ENCODE measurements at regions not wholly inside any gene's neighbourhood (a gene's known extent, or its start where the extent isn't known, plus 50 kb on each side); places are given as distances from the start of the nearest gene placed in this dataset.
"Not testable (repeated sequence)": the region's sequence is repeated elsewhere in the genome, so short reads cannot be mapped to it uniquely, and the experiment has no call there.

GRCh38 chr2:209298601-209299000 is 125.2 kb upstream of the MAP2 start:
- no peaks in the 10 kb centered on the region for H3K36me3 Mint-ChIP-seq
- H3K27me3 Mint-ChIP-seq: peaks cover 0 to 9% (median 0%) of the 10 kb centered on the region in 3 donors
- no peak overlapping the region for H3K27ac Mint-ChIP-seq
- H3K4me3 Mint-ChIP-seq: no peak overlapping the region
- no peak for DNase-seq
- H3K4me1 Mint-ChIP-seq: no peaks in the 10 kb centered on the region
- peaks cover 0 to 2% (median 0%) of the 10 kb centered on the region in 7 donors for H3K9me3 Mint-ChIP-seq
- ATAC-seq (ENCODE audit: low read depth in 2 of 2): no peak

GRCh38 chr2:209299478-209299877 is 124.4 kb upstream of the MAP2 start:
- not testable (repeated sequence) for DNase-seq; ATAC-seq (ENCODE audit: low read depth in 2 of 2); H3K27me3 Mint-ChIP-seq; H3K4me1 Mint-ChIP-seq; H3K36me3 Mint-ChIP-seq; H3K27ac Mint-ChIP-seq; H3K4me3 Mint-ChIP-seq; H3K9me3 Mint-ChIP-seq

GRCh38 chr2:209300766-209301165 is 123.1 kb upstream of the MAP2 start:
- H3K4me3 Mint-ChIP-seq; H3K4me1 Mint-ChIP-seq; DNase-seq; H3K27me3 Mint-ChIP-seq; ATAC-seq (ENCODE audit: low read depth in 2 of 2); H3K9me3 Mint-ChIP-seq; H3K36me3 Mint-ChIP-seq; H3K27ac Mint-ChIP-seq: not testable (repeated sequence)

- Mint-ChIP-seq H3K9me3 (peaks cover 0 to 4% (median 0%) of the 10 kb centered on the region in 7 donors), H3K4me3 (no peak overlapping the region), H3K4me1 (no peaks in the 10 kb centered on the region), H3K27ac (no peak overlapping the region), H3K36me3 (no peaks in the 10 kb centered on the region), H3K27me3 (peaks cover 0 to 11% (median 9%) of the 10 kb centered on the region in 3 donors)
- no peak for DNase-seq
- ATAC-seq (ENCODE audit: low read depth in 2 of 2): no peak
Measured at GRCh38 chr2:209305026-209305425, 118.8 kb upstream of the MAP2 start.

GRCh38 chr2:209305746-209306196 is 118.1 kb upstream of the MAP2 start:
- DNase-seq (no peak), ATAC-seq (ENCODE audit: low read depth in 2 of 2) (no peak)
- H3K27ac Mint-ChIP-seq: no peak overlapping the region
- peaks cover 3 to 17% (median 15%) of the 10 kb centered on the region in 3 donors for H3K27me3 Mint-ChIP-seq
- H3K4me1 Mint-ChIP-seq: no peaks in the 10 kb centered on the region
- H3K9me3 Mint-ChIP-seq: peaks cover 0 to 3% (median 0%) of the 10 kb centered on the region in 7 donors
- no peak overlapping the region for H3K4me3 Mint-ChIP-seq
- H3K36me3 Mint-ChIP-seq: no peaks in the 10 kb centered on the region

GRCh38 chr2:209307161-209308001 is 116.5 kb upstream of the MAP2 start:
- H3K4me3 Mint-ChIP-seq: no peak overlapping the region
- no peaks in the 10 kb centered on the region for H3K36me3 Mint-ChIP-seq
- DNase-seq: no peak
- H3K4me1 Mint-ChIP-seq: no peaks in the 10 kb centered on the region
- ATAC-seq (ENCODE audit: low read depth in 2 of 2): no peak
- no peak overlapping the region for H3K27ac Mint-ChIP-seq
- peaks cover 14 to 20% (median 15%) of the 10 kb centered on the region in 3 donors for H3K27me3 Mint-ChIP-seq
- H3K9me3 Mint-ChIP-seq: peaks cover 0 to 2% (median 0%) of the 10 kb centered on the region in 7 donors

- no peak overlapping the region for H3K27ac Mint-ChIP-seq
- H3K36me3 Mint-ChIP-seq: no peaks in the 10 kb centered on the region
- H3K4me3 Mint-ChIP-seq: no peak overlapping the region
- DNase-seq: no peak
- peaks cover 14 to 20% (median 15%) of the 10 kb centered on the region in 3 donors for H3K27me3 Mint-ChIP-seq
- H3K4me1 Mint-ChIP-seq: no peaks in the 10 kb centered on the region
- peaks cover 0 to 2% (median 0%) of the 10 kb centered on the region in 7 donors for H3K9me3 Mint-ChIP-seq
- ATAC-seq (ENCODE audit: low read depth in 2 of 2): no peak
Measured at GRCh38 chr2:209308415-209308814, 115.4 kb upstream of the MAP2 start.

- DNase-seq (no peak), ATAC-seq (ENCODE audit: low read depth in 2 of 2) (no peak)
- Mint-ChIP-seq H3K27me3 (peaks cover 14 to 26% (median 15%) of the 10 kb centered on the region in 3 donors), H3K9me3 (no peaks in the 10 kb centered on the region), H3K4me1 (no peaks in the 10 kb centered on the region), H3K4me3 (no peak overlapping the region), H3K36me3 (no peaks in the 10 kb centered on the region), H3K27ac (no peak overlapping the region)
Measured at GRCh38 chr2:209311948-209312347, 111.9 kb upstream of the MAP2 start.

- not testable (repeated sequence) for ATAC-seq (ENCODE audit: low read depth in 2 of 2); H3K27ac Mint-ChIP-seq; H3K36me3 Mint-ChIP-seq; DNase-seq; H3K4me1 Mint-ChIP-seq; H3K9me3 Mint-ChIP-seq; H3K4me3 Mint-ChIP-seq
- H3K27me3 Mint-ChIP-seq: peaks cover 14 to 26% (median 15%) of the 10 kb centered on the region in 3 donors
Measured at GRCh38 chr2:209312450-209312849, 111.4 kb upstream of the MAP2 start.

- Mint-ChIP-seq H3K27ac (no peak overlapping the region), H3K9me3 (no peaks in the 10 kb centered on the region), H3K36me3 (no peaks in the 10 kb centered on the region), H3K4me3 (no peak overlapping the region), H3K4me1 (no peaks in the 10 kb centered on the region), H3K27me3 (peaks cover 14 to 19% (median 15%) of the 10 kb centered on the region in 3 donors)
- DNase-seq (no peak), ATAC-seq (ENCODE audit: low read depth in 2 of 2) (no peak)
Measured at GRCh38 chr2:209314653-209315052, 109.2 kb upstream of the MAP2 start.

GRCh38 chr2:209316141-209316540 is 107.7 kb upstream of the MAP2 start:
- no peak for ATAC-seq (ENCODE audit: low read depth in 2 of 2)
- no peak for DNase-seq
- Mint-ChIP-seq H3K36me3 (no peaks in the 10 kb centered on the region), H3K4me3 (peak overlapping the region in 1 of 8 donors; percentile 22), H3K9me3 (no peaks in the 10 kb centered on the region), H3K27ac (no peak overlapping the region), H3K27me3 (peaks cover 4 to 10% (median 8%) of the 10 kb centered on the region in 3 donors), H3K4me1 (no peaks in the 10 kb centered on the region)

- DNase-seq (no peak), ATAC-seq (ENCODE audit: low read depth in 2 of 2) (no peak)
- Mint-ChIP-seq H3K27ac (no peak overlapping the region), H3K9me3 (no peaks in the 10 kb centered on the region), H3K4me3 (no peak overlapping the region), H3K4me1 (no peaks in the 10 kb centered on the region), H3K36me3 (no peaks in the 10 kb centered on the region), H3K27me3 (peaks cover 8 to 24% (median 10%) of the 10 kb centered on the region in 3 donors)
Measured at GRCh38 chr2:209321076-209321475, 102.8 kb upstream of the MAP2 start.

- no peak for DNase-seq
- Mint-ChIP-seq H3K4me3 (no peak overlapping the region), H3K27ac (no peak overlapping the region), H3K27me3 (peaks cover 8 to 24% (median 10%) of the 10 kb centered on the region in 3 donors), H3K9me3 (no peaks in the 10 kb centered on the region), H3K36me3 (no peaks in the 10 kb centered on the region), H3K4me1 (no peaks in the 10 kb centered on the region)
- no peak for ATAC-seq (ENCODE audit: low read depth in 2 of 2)
Measured at GRCh38 chr2:209321581-209321980, 102.3 kb upstream of the MAP2 start.

GRCh38 chr2:209322041-209322440 is 101.8 kb upstream of the MAP2 start:
- Mint-ChIP-seq H3K27me3 (peaks cover 8 to 24% (median 10%) of the 10 kb centered on the region in 3 donors), H3K9me3 (no peaks in the 10 kb centered on the region), H3K36me3 (no peaks in the 10 kb centered on the region), H3K4me1 (no peaks in the 10 kb centered on the region), H3K4me3 (no peak overlapping the region), H3K27ac (no peak overlapping the region)
- no peak for ATAC-seq (ENCODE audit: low read depth in 2 of 2)
- DNase-seq: no peak

Measured in naive B cell (primary cell).